WTC11 (cell line): ENCODE measurements at regions not wholly inside any gene's neighbourhood (a gene's known extent, or its start where the extent isn't known, plus 50 kb on each side); places are given as distances from the start of the nearest gene placed in this dataset.

Experiments
- CREB1 ChIP-seq: sonication (generic); formaldehyde crosslinking; IDR thresholded peaks from 2 replicates; pipeline ENCODE4 v1.8.0; 2023; ENCODE audit warnings: mild to moderate bottlenecking, missing genetic modification reagents
- CREM ChIP-seq: sonication (generic); formaldehyde crosslinking; IDR thresholded peaks from 2 replicates; pipeline ENCODE4 v1.8.1; 2022; ENCODE audit warnings: mild to moderate bottlenecking, missing genetic modification reagents, moderate library complexity
- GTF2I ChIP-seq: fragments of 250-450 bp; sonication (Bioruptor Pico); conservative IDR thresholded peaks from 2 replicates; pipeline ENCODE4 v1.4.0; 2021; ENCODE audit warnings: mild to moderate bottlenecking
- IRF1 ChIP-seq: sonication (generic); formaldehyde crosslinking; IDR thresholded peaks from 2 replicates; pipeline ENCODE4 v1.8.0; 2023; ENCODE audit warnings: missing genetic modification reagents
- NR2C2 ChIP-seq: sonication (generic); formaldehyde crosslinking; IDR thresholded peaks from 2 replicates; pipeline ENCODE4 v1.8.0; 2022; ENCODE audit warnings: mild to moderate bottlenecking, missing genetic modification reagents

GRCh38 chr4:18201885-18202284 is 180.3 kb upstream of the LCORL start:
- TF ChIP-seq GTF2I (no peak), IRF1 (CRISPR knock-in tag) (no peak), CREB1 (CRISPR knock-in tag) (no peak), NR2C2 (CRISPR knock-in tag) (no peak), CREM (CRISPR knock-in tag) (no peak)
